Left ventricle myocardium inferior (tissue), 1 donor: ENCODE measurements at regions not wholly inside any gene's neighbourhood (a gene's known extent, or its start where the extent isn't known, plus 50 kb on each side); places are given as distances from the start of the nearest gene placed in this dataset.

ENCODE experiments used
- DNase-seq: peaks from one replicate; pipeline ENCODE4 v3.0.0-alpha.2; 2020
- H3K27ac ChIP-seq: fragments of 200-600 bp; replicated peaks from 2 replicates; pipeline ENCODE4 v1.8.0; 2021
- H3K27me3 ChIP-seq: fragments of 200-600 bp; 2 replicates; pipeline ENCODE4 v1.8.0; 2021; ENCODE audit warnings: low read depth
- H3K36me3 ChIP-seq: fragments of 200-600 bp; 2 replicates; pipeline ENCODE4 v1.8.0; 2021
- H3K4me1 ChIP-seq: fragments of 200-600 bp; 2 replicates; pipeline ENCODE4 v1.8.0; 2021
- H3K4me3 ChIP-seq: fragments of 200-600 bp; 2 replicates; pipeline ENCODE4 v1.8.0; 2021; ENCODE audit warnings: mild to moderate bottlenecking, moderate library complexity
- H3K9me3 ChIP-seq: fragments of 200-600 bp; replicated peaks from 2 replicates; pipeline ENCODE4 v1.8.0; 2021
- intact Hi-C: fragments of 100-400 bp; cut with micrococcal nuclease; formaldehyde crosslinking; loops from one replicate; pipeline ENCODE4 v1.11.0; 2022
- TF ChIP-seq, protein P1 (sequence below): fragments of 200-600 bp; IDR thresholded peaks from 2 replicates; pipeline ENCODE4 v1.8.0; 2021; ENCODE audit warnings: antibody characterized with exemption, mild to moderate bottlenecking, borderline replicate concordance
- donor health status: DM: no; HTN: yes; CAD: no; lungs with severe emphysema.

DNA sequence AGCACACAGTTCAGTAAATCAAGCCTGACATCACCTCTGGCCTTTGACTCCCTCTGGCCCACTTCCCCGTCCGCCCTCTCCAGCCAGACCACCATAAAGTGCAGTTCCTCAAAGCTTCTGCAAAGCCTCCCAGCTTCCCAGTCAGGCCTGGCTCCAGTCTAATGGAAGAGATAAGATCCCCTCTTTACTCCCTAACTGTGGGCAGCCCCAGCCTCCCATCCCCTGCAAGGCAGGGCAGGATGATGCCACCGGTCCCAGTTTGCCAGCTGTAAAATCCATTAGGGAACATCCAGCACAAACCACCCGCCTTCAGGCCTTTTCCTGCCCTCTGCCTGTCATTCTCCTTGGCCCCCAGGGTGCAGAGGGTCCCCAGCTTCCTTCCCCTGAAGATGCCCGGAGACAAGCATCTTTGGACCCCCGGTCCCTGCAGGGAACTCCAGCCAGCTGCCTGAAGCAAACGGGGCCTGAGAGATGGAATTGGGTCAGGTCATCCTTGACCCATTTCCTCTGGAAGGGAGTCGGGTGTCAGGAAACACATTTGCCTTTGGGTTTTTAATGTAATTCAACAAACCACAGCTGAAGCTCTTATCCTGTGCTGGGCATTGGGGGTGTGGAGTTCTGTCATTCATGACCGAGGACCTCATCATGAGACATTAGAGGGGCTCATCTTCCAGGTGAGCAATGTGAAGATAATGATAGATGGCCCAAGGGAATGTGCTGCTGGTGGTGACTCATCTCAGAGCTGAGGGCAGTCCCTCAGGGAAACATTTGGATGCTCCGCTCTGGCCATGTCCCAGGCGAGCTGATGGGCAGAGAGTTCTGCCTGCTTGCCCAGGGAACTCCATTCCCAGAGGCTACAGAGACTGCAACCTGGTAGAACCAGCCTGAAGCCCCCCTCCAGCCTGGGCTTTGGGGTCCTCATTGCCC lies 93.8 kb upstream of the CLMN start:
- TF ChIP-seq, protein P1, sequence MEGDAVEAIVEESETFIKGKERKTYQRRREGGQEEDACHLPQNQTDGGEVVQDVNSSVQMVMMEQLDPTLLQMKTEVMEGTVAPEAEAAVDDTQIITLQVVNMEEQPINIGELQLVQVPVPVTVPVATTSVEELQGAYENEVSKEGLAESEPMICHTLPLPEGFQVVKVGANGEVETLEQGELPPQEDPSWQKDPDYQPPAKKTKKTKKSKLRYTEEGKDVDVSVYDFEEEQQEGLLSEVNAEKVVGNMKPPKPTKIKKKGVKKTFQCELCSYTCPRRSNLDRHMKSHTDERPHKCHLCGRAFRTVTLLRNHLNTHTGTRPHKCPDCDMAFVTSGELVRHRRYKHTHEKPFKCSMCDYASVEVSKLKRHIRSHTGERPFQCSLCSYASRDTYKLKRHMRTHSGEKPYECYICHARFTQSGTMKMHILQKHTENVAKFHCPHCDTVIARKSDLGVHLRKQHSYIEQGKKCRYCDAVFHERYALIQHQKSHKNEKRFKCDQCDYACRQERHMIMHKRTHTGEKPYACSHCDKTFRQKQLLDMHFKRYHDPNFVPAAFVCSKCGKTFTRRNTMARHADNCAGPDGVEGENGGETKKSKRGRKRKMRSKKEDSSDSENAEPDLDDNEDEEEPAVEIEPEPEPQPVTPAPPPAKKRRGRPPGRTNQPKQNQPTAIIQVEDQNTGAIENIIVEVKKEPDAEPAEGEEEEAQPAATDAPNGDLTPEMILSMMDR, result no peak
- peaks cover 29% of the 10 kb centered on the region for H3K4me1 ChIP-seq
- no peaks in the 10 kb centered on the region for H3K9me3 ChIP-seq
- H3K27me3 ChIP-seq, result no peaks in the 10 kb centered on the region
- intact Hi-C loops, result no loop called here
- no peak overlapping the region for H3K4me3 ChIP-seq
- H3K27ac ChIP-seq, result no peak overlapping the region
- peaks cover 22% of the 10 kb centered on the region for H3K36me3 ChIP-seq
- no peak for DNase-seq

DNA sequence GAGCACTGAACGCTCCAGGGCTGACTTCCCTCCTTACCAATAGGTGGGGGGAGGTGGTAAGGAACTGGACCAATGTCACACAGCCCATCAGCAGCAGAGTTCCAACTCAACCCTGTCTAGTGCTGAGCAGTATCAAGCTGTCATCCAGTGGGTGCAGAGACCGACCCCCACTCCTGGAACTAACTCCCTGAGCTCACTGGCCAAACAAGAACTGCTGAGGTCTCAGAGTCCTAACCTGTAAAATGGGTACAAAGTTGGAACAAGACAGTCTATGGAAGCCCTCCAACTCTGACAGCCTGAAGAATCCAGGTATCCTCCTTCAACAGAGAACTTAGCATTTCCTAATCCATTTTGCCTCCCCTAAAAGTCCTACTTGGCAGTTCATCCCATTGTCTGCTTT lies 91.1 kb upstream of the CLMN start:
- no peak for DNase-seq
- Histone ChIP-seq H3K27me3 (no peaks in the 10 kb centered on the region), H3K36me3 (peaks cover 1% of the 10 kb centered on the region), H3K4me3 (no peak overlapping the region), H3K9me3 (no peaks in the 10 kb centered on the region), H3K4me1 (peaks cover 37% of the 10 kb centered on the region), H3K27ac (peak overlapping the region; percentile 83)
- TF ChIP-seq, protein P1, result no peak
- intact Hi-C loops, result no loop called here

DNA sequence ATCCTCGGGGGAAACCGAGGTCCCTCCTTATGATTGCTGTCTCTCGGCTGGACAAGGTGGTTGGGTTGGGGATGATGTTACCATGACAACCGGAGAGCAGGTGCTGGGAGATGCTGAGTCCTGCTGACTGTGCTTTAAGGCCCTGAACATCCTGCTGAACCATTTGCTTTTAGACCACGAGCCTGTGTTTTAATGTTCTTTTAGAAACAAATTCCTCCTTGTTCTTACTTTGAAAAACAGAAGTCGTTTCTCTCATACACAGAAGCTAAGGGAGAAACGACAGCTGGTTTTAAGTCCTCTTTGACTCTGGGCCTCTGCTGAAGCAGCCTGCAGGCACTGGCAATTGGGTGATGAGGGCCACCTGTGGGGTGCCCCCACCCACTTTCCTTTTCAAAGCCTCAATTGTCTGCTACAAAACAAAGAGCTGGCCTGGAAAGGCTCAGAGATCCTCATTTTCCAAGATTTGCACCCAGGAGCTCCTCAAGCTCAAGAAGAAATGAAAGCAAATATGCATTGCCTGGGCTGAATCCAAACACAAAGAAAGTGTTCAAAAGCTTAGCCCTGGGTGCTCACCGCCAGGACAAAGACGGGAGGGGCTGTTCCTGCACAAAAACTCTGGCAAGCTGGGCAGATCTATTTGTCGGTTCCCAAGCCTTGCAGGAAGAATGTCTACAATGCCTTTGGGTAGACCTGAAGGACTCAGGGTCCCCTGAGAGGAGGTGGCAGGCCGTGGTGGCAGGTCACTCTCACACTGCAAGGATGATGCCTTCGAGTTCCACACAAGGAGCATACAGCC lies 90.0 kb upstream of the CLMN start:
- H3K36me3 ChIP-seq, result no peaks in the 10 kb centered on the region
- TF ChIP-seq, protein P1, result no peak
- DNase-seq, result no peak
- intact Hi-C loops, result no loop called here
- no peaks in the 10 kb centered on the region for H3K27me3 ChIP-seq
- H3K4me1 ChIP-seq, result peaks cover 37% of the 10 kb centered on the region
- H3K9me3 ChIP-seq, result no peaks in the 10 kb centered on the region
- peak overlapping the region; percentile 83 for H3K27ac ChIP-seq
- H3K4me3 ChIP-seq, result no peak overlapping the region

DNA sequence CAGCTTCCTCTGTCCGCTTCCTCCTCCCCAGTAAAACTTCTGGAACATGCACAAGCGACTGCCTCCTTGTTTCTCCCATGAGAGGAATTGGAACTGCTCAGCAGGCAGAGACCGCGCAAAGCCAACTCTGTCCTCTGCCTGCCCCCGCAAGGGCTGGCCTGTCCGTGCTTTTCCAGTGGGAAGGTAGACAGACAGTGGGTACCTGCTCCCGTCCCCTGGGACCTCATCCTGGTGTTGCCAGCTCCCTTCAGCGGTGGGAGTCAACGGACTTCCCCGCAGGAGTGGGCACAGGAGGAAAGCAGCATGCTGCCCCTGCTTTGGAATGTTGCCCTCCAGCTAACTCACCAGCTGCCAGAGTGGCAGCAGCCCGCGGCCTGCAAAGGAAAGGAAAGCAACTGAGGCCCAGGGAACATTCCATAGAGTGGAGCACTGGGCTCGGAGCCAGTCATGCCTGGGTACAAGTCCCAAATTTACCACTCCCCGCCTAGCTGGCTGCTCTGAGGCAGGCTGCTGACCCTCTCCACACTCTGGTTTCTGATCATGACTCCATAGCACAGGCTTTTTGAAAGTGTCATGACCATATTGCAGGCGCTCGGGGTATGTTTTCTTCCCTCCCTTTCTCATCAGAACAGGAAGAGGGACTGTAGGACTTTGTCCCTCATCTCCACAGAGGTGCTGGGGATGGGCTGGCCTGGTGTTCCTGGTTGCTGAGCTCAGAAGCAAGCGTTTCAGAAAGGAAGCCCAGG lies 89.2 kb upstream of the CLMN start:
- Histone ChIP-seq H3K36me3 (no peaks in the 10 kb centered on the region), H3K27me3 (no peaks in the 10 kb centered on the region), H3K27ac (peak overlapping the region; percentile 83), H3K4me3 (no peak overlapping the region), H3K4me1 (peaks cover 35% of the 10 kb centered on the region), H3K9me3 (no peaks in the 10 kb centered on the region)
- intact Hi-C loops, result no loop called here
- TF ChIP-seq, protein P1, result no peak
- no peak for DNase-seq

DNA sequence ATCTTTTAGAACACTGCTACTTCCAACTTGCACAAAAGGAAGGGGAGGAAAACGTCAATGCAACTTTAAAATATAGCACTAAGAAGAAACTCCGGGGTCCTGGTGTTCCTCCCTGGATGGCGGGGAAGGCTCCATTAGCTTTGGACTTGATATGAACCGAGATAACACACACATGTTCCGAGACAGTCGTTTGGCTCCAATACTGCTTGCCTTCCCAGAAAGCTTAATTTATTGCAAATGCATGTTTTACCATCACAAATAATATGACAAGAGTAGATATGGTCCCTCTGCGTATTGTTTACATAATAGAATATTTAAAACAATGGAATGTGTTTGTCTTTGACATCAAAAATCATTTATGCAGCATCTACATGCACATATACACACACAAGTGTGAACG lies 87.6 kb upstream of the CLMN start:
- TF ChIP-seq, protein P1, result no peak
- Histone ChIP-seq H3K4me3 (no peak overlapping the region), H3K4me1 (peaks cover 32% of the 10 kb centered on the region), H3K9me3 (no peaks in the 10 kb centered on the region), H3K27me3 (no peaks in the 10 kb centered on the region), H3K36me3 (no peaks in the 10 kb centered on the region), H3K27ac (peak overlapping the region; percentile 83)
- DNase-seq, result no peak
- intact Hi-C loops, result no loop called here
